GM19099 (cell line): ENCODE measurements at regions not wholly inside any gene's neighbourhood (a gene's known extent, or its start where the extent isn't known, plus 50 kb on each side); places are given as distances from the start of the nearest gene placed in this dataset.

Experiments used
- POLR2A ChIP-seq: IDR thresholded peaks from 3 replicates; pipeline ENCODE4 v1.6.1; 2011; ENCODE audit warnings: low read depth; ENCODE audit not compliant: insufficient read length; ENCODE audit errors: extremely low read depth

- no peak for TF ChIP-seq POLR2A
These were observed 97.3 kb upstream of the SFMBT2 start for GRCh38 chr10:7507887-7508726.

GRCh38 chr10:7506571-7506970 lies 95.7 kb upstream of the SFMBT2 start:
- no peak for TF ChIP-seq POLR2A

DNA sequence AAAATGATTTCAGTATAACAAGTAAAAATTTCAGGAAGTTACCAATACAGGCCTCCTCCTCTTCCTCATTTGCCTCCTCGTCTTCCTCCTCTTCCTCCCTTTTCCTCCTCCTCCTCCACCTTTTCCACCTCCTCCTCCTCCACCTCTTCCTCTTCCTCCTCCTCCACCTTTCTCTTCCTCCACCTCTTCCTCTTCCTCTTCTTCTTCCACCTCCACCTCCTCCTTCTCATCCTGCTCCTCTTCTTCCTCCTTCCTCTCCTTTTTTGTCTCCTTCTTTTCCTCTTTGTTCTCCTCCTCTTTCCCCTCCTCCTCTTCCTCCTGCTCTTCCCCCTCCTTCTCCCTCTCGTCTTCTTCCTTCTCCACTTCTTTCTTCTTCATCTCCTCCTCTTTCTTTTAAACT lies 94.4 kb upstream of the SFMBT2 start:
- no peak for TF ChIP-seq POLR2A

DNA sequence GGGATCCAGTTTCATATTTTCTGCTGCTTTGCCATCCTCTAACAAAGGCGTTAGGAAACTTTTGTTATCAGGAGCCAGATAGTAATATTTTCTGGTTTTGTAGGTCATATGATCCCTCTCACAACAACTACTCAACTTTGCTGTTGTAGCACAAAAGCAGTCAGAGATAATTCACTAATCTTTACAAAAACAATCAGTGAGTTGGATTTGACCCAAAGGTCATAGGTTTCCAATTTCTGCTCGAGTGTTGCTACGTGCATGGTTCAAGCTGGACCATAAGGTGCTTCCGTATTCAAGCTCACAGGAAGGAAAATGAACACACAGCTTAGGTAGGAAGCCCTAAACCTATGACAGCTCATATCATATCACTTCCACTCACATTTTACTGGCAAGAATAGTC lies 92.4 kb upstream of the SFMBT2 start:
- TF ChIP-seq POLR2A = no peak

- no peak for TF ChIP-seq POLR2A
These were observed 90.3 kb upstream of the SFMBT2 start for GRCh38 chr10:7501157-7501556.

DNA sequence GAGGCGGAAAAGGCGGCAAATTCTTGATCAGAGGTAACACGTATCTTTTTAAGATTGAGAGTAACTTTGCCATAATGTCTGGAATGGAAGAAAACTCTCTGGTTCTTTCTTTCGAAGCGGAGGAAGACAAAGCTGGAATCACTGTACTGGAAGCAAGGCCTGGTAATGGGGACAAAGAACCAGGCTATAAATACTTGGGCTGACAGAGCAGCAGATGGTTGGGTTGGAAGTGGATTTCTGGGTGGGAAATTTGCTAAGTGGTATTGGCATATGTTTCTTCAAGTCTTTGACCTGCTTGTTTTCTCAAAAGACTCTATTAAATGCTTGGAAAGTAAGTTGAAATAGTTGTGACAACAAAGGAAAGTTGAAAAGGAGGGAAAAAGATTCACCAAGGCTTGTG lies 87.3 kb upstream of the SFMBT2 start:
- TF ChIP-seq POLR2A = no peak

- no peak for TF ChIP-seq POLR2A
These were observed 83.2 kb upstream of the SFMBT2 start for GRCh38 chr10:7493996-7494395.

GRCh38 chr10:7492660-7493046 lies 81.8 kb upstream of the SFMBT2 start:
- TF ChIP-seq POLR2A = peak; percentile 9

GRCh38 chr10:7491949-7492659 lies 81.3 kb upstream of the SFMBT2 start:
- peak; percentile 41 for TF ChIP-seq POLR2A

DNA sequence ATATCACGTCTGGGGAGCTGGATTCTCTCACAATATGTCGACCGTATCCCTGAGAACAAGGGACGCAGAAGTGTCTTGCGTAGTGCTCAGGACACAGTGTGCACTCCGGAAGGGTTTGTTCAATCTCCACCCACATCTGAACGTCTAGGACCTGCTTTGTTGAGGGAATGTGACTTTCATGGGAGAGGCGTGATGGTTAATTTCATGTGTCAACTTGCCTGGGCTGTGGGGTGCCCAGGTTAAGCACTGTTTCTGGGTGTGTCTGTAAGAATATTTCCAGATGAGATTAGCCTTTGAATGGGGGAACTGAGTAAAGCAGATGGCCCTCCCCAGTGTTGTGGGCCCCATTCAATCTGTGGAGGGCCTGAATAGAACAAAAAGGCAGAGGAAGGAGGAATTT lies 80.4 kb upstream of the SFMBT2 start:
- no peak for TF ChIP-seq POLR2A

- no peak for TF ChIP-seq POLR2A
These were observed 77.6 kb upstream of the SFMBT2 start for GRCh38 chr10:7488418-7488829.

DNA sequence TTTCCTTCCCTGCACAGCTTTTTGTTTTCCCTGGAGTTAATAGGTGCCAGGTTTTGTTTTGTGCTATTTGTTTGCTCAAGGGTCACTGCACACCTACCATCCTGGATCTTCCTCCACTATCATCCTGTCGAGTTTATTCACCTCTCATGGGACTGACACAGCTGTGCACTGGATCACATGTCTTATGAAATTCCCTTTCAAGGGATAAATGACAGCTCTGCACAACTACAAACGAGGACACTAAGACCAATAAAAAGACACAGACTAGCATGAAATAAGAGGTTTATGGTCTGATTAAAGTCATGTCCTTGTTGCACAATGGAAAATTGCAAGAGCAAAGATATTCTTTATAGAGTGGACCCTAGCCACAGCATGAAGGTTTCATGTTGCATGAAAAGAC lies 76.7 kb upstream of the SFMBT2 start:
- no peak for TF ChIP-seq POLR2A

DNA sequence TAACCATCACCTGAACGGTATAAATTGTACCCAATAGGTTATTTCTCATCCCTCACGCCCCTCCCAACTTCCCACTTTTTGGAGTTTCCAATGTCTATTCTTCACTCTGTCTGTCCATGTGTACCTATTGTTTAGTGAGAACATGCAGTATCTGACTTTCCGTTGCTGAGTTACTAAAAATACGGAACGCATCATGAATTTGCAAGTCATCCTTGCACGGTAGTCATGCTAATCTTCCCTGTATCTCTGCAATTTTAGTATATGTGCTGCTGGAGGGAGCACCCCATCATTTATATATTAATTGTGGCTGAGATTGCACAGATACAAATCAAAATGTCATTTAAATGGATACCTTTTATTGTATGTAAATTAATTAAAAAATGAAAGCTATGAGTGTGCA lies 75.7 kb upstream of the SFMBT2 start:
- no peak for TF ChIP-seq POLR2A

DNA sequence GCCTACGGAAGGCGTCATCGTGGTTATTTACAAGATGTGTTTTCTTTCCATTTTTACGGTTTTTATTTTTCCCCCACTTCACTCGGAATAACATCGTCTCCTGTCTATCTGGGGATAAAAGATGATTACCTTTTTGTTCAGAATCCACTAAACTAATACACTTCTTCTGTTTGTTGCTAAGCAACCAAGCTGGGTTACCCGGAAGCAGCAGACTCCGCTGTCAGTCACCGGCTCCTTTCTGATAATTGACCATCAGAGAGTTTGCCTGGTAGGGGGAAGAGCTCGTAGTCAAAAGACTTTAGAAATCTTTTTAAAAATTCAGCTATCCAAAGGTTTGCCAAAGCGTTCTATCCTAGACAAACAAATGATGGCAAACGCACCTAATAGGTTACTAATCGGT lies 75.0 kb upstream of the SFMBT2 start:
- no peak for TF ChIP-seq POLR2A

DNA sequence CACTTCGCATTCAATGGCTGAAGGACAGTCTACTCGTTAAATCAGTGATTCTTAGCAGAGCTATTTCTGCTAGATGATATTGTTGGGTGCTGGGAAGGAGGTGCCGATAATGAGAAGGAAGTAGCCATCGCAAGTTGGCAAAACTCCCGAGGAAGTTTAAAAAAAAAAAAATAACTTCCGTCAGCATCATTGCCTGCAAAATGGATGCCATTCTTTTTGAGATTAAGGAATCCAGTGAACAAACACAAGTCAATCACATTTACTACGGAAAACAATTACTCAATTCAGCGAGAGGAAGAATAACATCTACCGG lies 74.4 kb upstream of the SFMBT2 start:
- no peak for TF ChIP-seq POLR2A

DNA sequence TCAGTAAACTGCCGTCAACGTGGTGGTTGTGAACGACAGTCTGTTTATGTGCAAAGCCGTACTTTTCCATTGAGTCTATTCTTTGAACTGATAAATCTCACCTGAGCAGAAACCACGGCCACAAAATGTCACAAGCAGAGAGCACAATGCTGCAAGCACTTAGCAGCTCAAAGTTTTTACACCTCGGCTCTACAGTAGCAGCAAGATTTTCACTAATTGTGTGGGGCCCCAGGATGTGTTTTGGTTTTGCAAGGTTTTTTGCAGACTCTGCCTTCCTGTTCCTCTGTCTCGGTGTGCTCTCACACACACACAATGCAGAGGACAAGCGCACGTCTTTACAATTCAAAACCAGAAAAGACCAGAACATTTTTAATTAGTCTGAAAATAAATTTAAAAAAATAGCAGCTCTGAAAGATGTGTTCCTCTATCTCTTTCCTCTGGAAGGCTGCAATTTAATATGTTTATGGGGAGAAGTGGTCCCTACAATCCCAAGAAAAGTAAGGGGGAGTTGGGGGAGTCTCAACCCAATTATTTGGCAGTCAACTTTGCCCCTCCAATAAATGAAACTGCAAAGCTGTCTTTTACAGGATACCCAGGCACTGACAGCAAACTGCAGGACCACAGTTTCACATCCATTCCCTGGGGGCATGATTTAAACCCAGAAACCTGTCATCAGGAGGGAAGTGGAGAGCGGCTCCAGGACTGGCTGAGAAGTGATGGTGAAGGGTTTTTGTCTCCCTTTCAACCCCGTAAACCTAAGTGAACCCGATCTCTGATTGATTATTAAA lies 73.8 kb upstream of the SFMBT2 start:
- peak; percentile 36 for TF ChIP-seq POLR2A
